GM12878 (cell line): ENCODE measurements at regions not wholly inside any gene's neighbourhood (a gene's known extent, or its start where the extent isn't known, plus 50 kb on each side); places are given as distances from the start of the nearest gene placed in this dataset.

Experiments used
- BACH1 ChIP-seq: fragments of 450-650 bp; IDR thresholded peaks from 2 replicates; pipeline ENCODE4 v1.6.1; 2017; ENCODE audit warnings: mild to moderate bottlenecking, borderline replicate concordance
- CHD1 ChIP-seq: IDR thresholded peaks from 2 replicates; pipeline ENCODE4 v1.6.1; 2012; ENCODE audit warnings: low read depth, low read length, improper control_type of control experiment
- KDM1A ChIP-seq: fragments of 200-600 bp; sonication (generic); IDR thresholded peaks from 2 replicates; pipeline ENCODE4 v1.6.1; 2016; ENCODE audit warnings: borderline replicate concordance
- TF ChIP-seq, protein P1 (sequence below): IDR thresholded peaks from 2 replicates; pipeline ENCODE4 v1.6.1; 2011; ENCODE audit warnings: borderline replicate concordance, low read depth, mild to moderate bottlenecking, moderate library complexity, low read length; ENCODE audit not compliant: insufficient read depth, poor library complexity, severe bottlenecking

DNA sequence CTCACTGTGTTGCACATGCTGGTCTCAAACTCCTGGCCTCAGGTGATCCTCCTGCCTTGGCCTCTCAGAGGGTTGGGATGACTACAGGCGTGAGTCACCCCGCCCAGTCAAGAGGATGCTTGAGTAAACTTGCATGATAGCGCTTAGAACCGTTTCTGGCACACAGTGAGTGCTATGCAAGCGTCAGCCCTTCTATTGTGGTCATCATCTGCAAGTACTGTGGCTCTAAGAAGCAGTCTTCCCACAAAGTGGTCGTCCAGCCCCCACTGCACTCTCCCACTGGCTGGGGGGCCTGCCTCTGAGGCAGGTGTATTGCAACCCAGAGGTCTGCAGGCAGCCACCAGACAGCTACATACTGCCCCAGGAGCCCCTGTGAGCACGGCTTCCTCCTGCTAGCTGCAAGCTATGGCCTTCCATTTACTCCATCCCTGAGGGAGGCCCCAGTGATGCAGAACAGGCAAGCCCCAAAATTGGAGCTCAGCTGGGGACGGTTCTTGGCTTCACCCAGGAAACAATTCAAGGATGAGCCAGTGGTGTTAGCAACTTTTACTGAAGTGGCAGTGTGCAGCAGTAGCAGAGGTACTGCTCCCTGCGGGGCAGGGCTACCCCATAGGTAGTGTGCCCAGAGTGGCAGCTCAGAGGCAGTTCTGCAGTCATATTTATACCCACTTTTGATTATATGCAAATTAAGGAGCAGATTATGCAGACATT lies 95.4 kb downstream of the LSM3 start:
- TF ChIP-seq BACH1 (no peak), CHD1 (no peak), KDM1A (no peak)
- TF ChIP-seq, protein P1, sequence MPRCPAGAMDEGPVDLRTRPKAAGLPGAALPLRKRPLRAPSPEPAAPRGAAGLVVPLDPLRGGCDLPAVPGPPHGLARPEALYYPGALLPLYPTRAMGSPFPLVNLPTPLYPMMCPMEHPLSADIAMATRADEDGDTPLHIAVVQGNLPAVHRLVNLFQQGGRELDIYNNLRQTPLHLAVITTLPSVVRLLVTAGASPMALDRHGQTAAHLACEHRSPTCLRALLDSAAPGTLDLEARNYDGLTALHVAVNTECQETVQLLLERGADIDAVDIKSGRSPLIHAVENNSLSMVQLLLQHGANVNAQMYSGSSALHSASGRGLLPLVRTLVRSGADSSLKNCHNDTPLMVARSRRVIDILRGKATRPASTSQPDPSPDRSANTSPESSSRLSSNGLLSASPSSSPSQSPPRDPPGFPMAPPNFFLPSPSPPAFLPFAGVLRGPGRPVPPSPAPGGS: no peak
